GM12874 (cell line): ENCODE measurements at regions not wholly inside any gene's neighbourhood (a gene's known extent, or its start where the extent isn't known, plus 50 kb on each side); places are given as distances from the start of the nearest gene placed in this dataset.

Source experiments
- TF ChIP-seq, protein P1 (sequence below): IDR thresholded peaks from 2 replicates; pipeline ENCODE4 v1.5.1; 2011; ENCODE audit warnings: low read depth, mild to moderate bottlenecking, control low read depth, low read length, moderate library complexity; ENCODE audit not compliant: insufficient read depth

DNA sequence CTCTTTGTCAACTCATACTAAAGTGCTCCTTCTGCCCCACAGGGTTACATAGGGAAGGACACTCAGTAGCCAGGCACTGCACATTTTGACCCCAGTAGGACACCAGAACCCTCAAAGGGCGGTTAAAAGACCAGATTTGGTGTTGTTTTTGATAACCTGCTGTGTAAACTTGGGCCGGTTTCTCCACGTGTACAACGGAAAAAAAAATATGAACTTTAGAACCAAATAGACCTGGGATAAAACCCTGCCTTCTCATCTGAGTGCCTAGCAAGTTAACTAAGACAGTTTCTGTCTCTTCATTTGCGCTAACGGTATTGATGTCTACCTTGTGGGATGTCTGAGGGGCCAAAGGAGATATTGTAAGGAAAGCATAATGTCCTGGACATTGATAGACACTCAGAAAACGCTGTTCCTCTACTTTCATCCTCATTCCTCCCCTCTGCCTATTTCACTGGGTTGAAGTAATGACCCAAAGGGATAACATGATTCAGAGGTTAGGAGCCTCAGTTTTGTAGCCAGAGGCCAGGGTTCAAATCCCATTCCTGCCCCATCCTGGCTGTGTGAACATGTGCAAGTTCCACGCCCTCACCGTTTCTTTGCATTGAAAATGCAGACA is 155.9 kb upstream of the LPP start:
- TF ChIP-seq, protein P1, sequence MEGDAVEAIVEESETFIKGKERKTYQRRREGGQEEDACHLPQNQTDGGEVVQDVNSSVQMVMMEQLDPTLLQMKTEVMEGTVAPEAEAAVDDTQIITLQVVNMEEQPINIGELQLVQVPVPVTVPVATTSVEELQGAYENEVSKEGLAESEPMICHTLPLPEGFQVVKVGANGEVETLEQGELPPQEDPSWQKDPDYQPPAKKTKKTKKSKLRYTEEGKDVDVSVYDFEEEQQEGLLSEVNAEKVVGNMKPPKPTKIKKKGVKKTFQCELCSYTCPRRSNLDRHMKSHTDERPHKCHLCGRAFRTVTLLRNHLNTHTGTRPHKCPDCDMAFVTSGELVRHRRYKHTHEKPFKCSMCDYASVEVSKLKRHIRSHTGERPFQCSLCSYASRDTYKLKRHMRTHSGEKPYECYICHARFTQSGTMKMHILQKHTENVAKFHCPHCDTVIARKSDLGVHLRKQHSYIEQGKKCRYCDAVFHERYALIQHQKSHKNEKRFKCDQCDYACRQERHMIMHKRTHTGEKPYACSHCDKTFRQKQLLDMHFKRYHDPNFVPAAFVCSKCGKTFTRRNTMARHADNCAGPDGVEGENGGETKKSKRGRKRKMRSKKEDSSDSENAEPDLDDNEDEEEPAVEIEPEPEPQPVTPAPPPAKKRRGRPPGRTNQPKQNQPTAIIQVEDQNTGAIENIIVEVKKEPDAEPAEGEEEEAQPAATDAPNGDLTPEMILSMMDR: no peak

DNA sequence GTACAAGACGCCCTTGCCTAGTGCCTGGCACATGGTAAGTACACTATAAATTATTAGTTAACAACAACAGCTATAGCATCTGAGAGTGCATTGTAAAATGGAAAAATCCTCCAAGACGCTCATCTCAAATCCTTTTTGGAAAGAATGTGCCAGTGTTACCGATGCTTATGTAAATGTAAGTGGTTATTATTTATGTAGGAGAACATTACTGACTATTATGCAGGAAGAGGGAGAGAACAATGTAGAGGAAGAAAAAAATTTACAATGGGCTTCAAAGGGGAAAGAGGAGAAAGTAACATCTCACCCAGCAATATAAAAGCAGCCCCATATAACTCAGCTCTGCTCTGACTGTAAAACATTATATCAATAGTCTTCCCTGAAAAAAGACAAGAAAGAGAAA is 155.3 kb upstream of the LPP start:
- TF ChIP-seq, protein P1: no peak

DNA sequence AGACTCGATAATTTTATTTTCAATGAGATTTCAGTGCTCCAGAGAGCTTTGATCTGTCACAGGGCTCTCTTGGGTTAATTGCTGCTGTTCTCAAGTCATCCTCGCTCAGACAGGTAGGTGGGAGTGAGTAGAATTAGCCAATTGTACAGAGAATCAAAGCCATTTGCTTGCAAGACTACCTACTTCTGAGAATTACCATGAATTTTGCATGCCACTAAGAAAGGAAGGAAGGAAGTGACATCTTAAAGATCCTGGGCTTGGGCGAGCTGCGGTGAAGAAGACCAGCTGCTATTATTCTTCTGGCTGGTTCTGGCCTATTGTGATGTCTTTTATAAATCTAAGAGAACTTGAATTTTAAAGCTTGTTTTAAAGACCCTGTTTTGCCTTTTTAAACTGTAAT is 154.1 kb upstream of the LPP start:
- TF ChIP-seq, protein P1: no peak

DNA sequence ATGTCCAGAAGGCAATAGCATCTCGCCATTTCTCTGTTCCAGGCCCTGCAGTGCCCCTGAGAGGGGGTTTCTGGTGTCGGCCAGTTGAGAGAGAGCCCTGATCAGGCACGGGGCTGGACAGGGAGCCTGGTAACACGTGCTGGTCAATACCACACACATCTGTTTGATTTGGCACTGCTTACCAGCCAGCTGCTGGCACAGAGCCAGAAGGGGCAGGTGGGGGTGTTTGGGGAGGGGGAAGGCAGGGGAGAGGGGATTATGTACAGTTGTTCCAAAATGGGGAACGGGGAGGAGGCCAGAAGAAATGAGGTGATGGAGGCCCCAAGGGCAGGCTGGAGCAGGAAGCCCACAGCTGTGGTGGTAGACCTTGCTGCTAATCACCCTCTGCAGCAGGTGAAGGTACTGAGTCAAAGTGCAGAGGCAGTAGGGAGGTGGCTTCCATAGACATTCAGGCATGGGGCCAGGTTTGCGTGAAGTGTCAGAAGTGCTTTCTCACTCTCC is 153.5 kb upstream of the LPP start:
- TF ChIP-seq, protein P1: no peak

DNA sequence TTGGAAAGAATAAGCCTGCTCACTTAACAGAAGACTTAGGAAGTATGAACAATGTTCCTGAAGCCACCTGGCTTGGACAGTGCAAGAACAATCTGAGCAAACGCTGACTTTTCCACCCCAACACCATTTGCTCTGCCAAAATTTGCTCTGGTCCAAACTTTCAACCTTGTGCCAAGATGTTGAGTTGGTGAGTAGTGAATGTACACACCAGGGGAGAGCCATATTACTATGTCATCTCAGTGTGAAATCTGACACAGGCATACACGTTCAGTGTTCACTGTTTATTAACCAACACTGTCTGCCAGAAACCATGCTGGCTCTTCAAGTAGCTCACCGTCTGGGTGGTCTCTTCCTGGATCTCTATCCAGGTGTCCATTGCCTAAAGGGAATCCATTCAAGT is 152.9 kb upstream of the LPP start:
- TF ChIP-seq, protein P1: no peak

DNA sequence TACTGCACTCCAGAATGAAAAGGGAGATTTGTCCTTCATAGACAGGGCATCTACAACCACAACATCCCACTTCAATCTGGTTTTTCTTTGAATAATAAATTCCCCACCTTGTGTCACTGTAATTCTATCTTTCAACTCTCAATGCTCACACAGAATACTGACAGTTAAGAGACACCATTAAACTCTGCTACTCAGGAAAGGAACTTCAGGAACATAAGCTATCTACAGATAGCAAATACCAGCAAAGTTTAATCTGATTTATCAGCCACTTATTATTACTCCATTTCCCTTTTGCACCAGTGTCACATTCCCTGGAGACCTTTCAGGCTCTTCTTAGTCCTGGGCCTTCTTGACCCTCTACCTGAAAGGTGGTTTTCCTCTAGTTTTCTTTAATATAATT is 152.0 kb upstream of the LPP start:
- TF ChIP-seq, protein P1: no peak

DNA sequence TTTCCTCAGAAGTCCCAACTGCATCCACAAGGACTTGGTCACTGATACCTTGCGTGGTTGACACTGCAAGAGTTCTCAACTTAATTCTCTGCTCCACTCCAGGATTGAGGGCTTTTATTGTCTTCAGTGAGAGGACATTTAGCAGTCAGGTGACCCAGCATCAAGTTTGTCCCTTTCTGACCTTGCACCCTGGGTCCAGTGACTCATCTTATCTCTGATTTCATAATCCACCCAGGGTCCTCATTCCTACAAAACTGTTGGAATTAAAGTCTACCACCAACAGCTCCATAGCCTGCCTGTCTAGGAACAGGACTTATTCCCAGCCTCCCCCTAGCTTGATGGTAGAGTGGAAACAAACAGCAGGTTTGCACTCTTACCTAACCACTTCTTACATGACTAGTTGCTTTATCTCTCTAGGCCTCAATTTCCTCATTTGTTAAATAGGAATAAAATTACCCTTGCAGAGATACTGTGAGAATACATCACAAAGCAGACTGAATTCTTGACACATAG is 151.3 kb upstream of the LPP start:
- TF ChIP-seq, protein P1: no peak
